Progenitor cell of endocrine pancreas (in vitro differentiated cells): ENCODE measurements at regions not wholly inside any gene's neighbourhood (a gene's known extent, or its start where the extent isn't known, plus 50 kb on each side); places are given as distances from the start of the nearest gene placed in this dataset.

Experiments
- DNase-seq: peaks from one replicate; pipeline ENCODE4 v3.0.0; 2021; ENCODE audit warnings: low spot score; ENCODE audit not compliant: unreplicated experiment
- H3K27ac Mint-ChIP-seq: 2 replicates; pipeline ENCODE4 v1.8.0; 2021; ENCODE audit warnings: mild to moderate bottlenecking, moderate library complexity, mixed read lengths
- H3K27me3 Mint-ChIP-seq: 2 replicates; pipeline ENCODE4 v1.8.0; 2021; ENCODE audit warnings: mixed read lengths
- H3K36me3 Mint-ChIP-seq: 2 replicates; pipeline ENCODE4 v1.8.0; 2022; ENCODE audit warnings: mixed read lengths; ENCODE audit not compliant: insufficient read depth
- H3K4me1 Mint-ChIP-seq: 2 replicates; pipeline ENCODE4 v1.8.0; 2021; ENCODE audit warnings: low read depth, mixed read lengths
- H3K4me3 Mint-ChIP-seq: 2 replicates; pipeline ENCODE4 v1.8.0; 2021; ENCODE audit warnings: low read depth, mild to moderate bottlenecking, moderate library complexity, mixed read lengths
- H3K9me3 Mint-ChIP-seq: 2 replicates; pipeline ENCODE4 v1.8.0; 2021; ENCODE audit warnings: low read depth, mixed read lengths
- TF ChIP-seq, protein P1 (sequence below): fragments of 200-600 bp; sonication (generic); IDR thresholded peaks from one replicate; pipeline ENCODE4 v1.5.0; 2021; ENCODE audit warnings: antibody characterized with exemption, mild to moderate bottlenecking; ENCODE audit not compliant: unreplicated experiment

DNA sequence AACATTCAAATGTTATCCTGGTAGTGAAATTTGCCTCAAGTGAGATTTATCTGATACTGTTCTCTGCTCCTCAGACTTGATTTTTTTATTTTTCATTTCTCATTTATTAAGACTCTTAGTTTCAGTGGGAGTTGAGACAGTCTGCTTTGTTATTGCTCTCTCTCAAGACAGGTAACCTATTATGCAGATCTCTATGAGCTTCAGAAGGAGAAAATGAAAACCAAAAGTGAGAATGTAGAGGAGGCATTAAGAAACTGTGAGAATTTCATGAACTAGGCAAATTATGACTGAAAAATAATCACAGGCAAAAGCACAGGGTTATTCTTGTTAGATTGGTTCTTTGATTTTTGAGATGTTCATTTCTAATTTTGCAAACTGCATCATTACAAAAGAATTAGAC lies 290.0 kb upstream of the CHORDC1 start:
- TF ChIP-seq, protein P1, sequence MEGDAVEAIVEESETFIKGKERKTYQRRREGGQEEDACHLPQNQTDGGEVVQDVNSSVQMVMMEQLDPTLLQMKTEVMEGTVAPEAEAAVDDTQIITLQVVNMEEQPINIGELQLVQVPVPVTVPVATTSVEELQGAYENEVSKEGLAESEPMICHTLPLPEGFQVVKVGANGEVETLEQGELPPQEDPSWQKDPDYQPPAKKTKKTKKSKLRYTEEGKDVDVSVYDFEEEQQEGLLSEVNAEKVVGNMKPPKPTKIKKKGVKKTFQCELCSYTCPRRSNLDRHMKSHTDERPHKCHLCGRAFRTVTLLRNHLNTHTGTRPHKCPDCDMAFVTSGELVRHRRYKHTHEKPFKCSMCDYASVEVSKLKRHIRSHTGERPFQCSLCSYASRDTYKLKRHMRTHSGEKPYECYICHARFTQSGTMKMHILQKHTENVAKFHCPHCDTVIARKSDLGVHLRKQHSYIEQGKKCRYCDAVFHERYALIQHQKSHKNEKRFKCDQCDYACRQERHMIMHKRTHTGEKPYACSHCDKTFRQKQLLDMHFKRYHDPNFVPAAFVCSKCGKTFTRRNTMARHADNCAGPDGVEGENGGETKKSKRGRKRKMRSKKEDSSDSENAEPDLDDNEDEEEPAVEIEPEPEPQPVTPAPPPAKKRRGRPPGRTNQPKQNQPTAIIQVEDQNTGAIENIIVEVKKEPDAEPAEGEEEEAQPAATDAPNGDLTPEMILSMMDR: no peak
- Mint-ChIP-seq H3K9me3 (no peaks in the 10 kb centered on the region), H3K27me3 (no peaks in the 10 kb centered on the region), H3K4me1 (no peaks in the 10 kb centered on the region), H3K27ac (no peak overlapping the region), H3K36me3 (no peaks in the 10 kb centered on the region), H3K4me3 (no peak overlapping the region)
- DNase-seq: no peak

DNA sequence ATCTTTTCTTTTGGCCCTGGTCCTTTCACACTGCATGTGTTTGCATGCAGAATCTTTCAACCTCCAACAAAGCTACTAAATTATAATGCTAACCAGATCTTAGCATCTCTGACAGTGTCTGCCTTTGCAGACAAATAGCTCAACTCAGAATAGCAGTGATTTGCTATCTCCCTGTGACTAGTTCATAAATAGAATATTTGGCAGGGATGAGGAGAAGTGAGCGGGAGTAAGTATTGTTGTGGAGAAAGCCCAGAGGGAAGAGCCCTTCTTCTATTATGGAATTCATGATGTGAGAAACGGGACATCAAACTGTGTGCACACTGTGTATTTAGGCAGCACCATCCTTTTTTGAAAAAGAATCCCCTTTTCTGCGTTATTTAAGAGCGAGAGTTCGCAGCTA lies 288.0 kb upstream of the CHORDC1 start:
- Mint-ChIP-seq H3K27me3 (no peaks in the 10 kb centered on the region), H3K27ac (no peak overlapping the region), H3K4me3 (no peak overlapping the region), H3K36me3 (no peaks in the 10 kb centered on the region), H3K9me3 (no peaks in the 10 kb centered on the region), H3K4me1 (no peaks in the 10 kb centered on the region)
- TF ChIP-seq, protein P1: no peak
- DNase-seq: no peak

DNA sequence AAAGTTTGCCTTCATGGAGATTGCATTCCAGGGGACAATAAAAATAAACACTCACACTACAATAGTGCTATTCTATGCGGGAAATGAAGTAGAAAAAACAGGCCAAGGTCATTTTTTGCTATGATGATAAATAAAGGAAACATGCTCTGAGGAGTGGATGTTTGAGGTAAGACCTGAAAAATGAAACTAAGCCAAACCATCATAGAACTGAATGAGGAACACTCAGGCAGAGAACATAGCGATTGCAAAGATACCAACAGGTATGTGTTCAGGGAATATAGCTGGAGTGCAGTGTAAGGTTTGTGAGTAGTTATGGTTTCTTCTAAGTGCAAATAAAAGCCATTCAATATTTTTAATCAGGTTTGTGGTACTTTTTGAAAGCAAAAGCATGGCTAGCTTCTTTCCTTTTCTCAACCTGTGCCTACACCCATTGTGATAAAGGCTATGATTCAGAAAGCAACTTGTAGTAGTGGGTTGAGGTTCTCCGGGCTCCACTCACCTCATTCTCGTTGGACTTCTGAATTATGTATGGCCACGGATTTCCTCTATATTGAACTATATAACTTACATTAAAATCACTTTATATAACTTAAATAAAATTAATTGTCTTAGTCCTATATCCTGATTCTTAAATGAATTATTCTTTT lies 278.2 kb upstream of the CHORDC1 start:
- Mint-ChIP-seq H3K27me3 (no peaks in the 10 kb centered on the region), H3K9me3 (peaks cover 18% of the 10 kb centered on the region), H3K4me1 (no peaks in the 10 kb centered on the region), H3K36me3 (peaks cover 1% of the 10 kb centered on the region), H3K27ac (no peak overlapping the region), H3K4me3 (no peak overlapping the region)
- TF ChIP-seq, protein P1: no peak
- no peak for DNase-seq

DNA sequence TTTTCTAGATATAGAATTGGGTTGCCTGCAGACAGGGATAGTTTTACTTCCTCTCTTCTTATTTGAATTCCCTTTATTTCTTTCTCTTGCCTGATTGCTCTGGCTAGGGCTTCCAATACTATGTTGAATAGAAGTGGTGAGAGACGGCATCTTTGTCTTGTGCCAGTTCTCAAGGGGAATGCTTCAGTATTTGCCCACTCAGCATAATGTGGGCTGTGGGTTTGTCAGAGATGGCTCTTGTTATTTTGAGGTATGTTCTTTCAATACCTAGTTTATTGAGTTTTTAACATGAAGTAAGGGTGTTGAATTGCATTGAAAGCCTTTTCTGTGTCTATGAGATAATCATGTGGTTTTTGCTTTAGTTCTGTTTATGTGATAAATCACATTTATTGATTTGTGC lies 273.9 kb upstream of the CHORDC1 start:
- TF ChIP-seq, protein P1: no peak
- no peaks in the 10 kb centered on the region for H3K4me1 Mint-ChIP-seq
- no peak for DNase-seq
- peaks cover 18% of the 10 kb centered on the region for H3K9me3 Mint-ChIP-seq
- H3K36me3 Mint-ChIP-seq: peaks cover 1% of the 10 kb centered on the region
- no peak overlapping the region for H3K4me3 Mint-ChIP-seq
- no peak overlapping the region for H3K27ac Mint-ChIP-seq
- no peaks in the 10 kb centered on the region for H3K27me3 Mint-ChIP-seq

DNA sequence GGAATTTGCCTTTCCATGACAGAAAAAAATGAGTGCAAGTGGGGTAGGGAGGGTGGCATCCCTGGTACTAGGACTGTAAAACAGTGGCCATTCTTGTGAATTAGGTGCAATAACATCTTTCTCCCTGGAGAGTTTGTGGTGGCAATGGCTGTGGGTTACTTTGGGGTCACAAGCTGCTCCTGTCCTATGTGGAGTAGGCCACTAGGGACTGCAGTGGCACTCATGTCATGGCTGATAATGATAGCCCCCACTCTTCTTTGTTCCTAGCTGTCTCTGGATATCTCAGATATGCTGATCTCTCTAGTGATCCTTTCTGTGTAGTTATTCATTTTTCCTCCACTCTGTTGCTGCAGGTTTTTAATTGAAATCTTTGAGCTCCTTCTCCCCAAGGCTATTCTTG lies 270.5 kb upstream of the CHORDC1 start:
- DNase-seq: no peak
- Mint-ChIP-seq H3K4me1 (no peaks in the 10 kb centered on the region), H3K27me3 (no peaks in the 10 kb centered on the region), H3K4me3 (no peak overlapping the region), H3K36me3 (peaks cover 1% of the 10 kb centered on the region), H3K27ac (no peak overlapping the region), H3K9me3 (peaks cover 18% of the 10 kb centered on the region)
- TF ChIP-seq, protein P1: no peak
